Progenitor cell of endocrine pancreas (in vitro differentiated cells): ENCODE measurements at regions not wholly inside any gene's neighbourhood (a gene's known extent, or its start where the extent isn't known, plus 50 kb on each side); places are given as distances from the start of the nearest gene placed in this dataset.
"Not testable (repeated sequence)": the region's sequence is repeated elsewhere in the genome, so short reads cannot be mapped to it uniquely, and the experiment has no call there.

Experiments
- DNase-seq: peaks from one replicate; pipeline ENCODE4 v3.0.0; 2021; ENCODE audit warnings: low spot score; ENCODE audit not compliant: unreplicated experiment
- H3K27ac Mint-ChIP-seq: 2 replicates; pipeline ENCODE4 v1.8.0; 2021; ENCODE audit warnings: mild to moderate bottlenecking, moderate library complexity, mixed read lengths
- H3K27me3 Mint-ChIP-seq: 2 replicates; pipeline ENCODE4 v1.8.0; 2021; ENCODE audit warnings: mixed read lengths
- H3K36me3 Mint-ChIP-seq: 2 replicates; pipeline ENCODE4 v1.8.0; 2022; ENCODE audit warnings: mixed read lengths; ENCODE audit not compliant: insufficient read depth
- H3K4me1 Mint-ChIP-seq: 2 replicates; pipeline ENCODE4 v1.8.0; 2021; ENCODE audit warnings: low read depth, mixed read lengths
- H3K4me3 Mint-ChIP-seq: 2 replicates; pipeline ENCODE4 v1.8.0; 2021; ENCODE audit warnings: low read depth, mild to moderate bottlenecking, moderate library complexity, mixed read lengths
- H3K9me3 Mint-ChIP-seq: 2 replicates; pipeline ENCODE4 v1.8.0; 2021; ENCODE audit warnings: low read depth, mixed read lengths
- CTCF ChIP-seq: fragments of 200-600 bp; sonication (generic); IDR thresholded peaks from one replicate; pipeline ENCODE4 v1.5.0; 2021; ENCODE audit warnings: antibody characterized with exemption, mild to moderate bottlenecking; ENCODE audit not compliant: unreplicated experiment

GRCh38 chr10:46095943-46096342 is 49.9 kb upstream of the MSMB start:
- peak; percentile 44 for TF ChIP-seq CTCF
- H3K4me1 Mint-ChIP-seq, H3K27me3 Mint-ChIP-seq, H3K36me3 Mint-ChIP-seq, H3K9me3 Mint-ChIP-seq, DNase-seq, H3K27ac Mint-ChIP-seq, H3K4me3 Mint-ChIP-seq: not testable (repeated sequence)

GRCh38 chr10:46096446-46096845 is 50.4 kb upstream of the MSMB start:
- Mint-ChIP-seq H3K4me3 (no peak overlapping the region), H3K4me1 (peaks cover 9% of the 10 kb centered on the region), H3K9me3 (no peaks in the 10 kb centered on the region), H3K27ac (no peak overlapping the region), H3K27me3 (no peaks in the 10 kb centered on the region), H3K36me3 (no peaks in the 10 kb centered on the region)
- no peak for TF ChIP-seq CTCF
- DNase-seq, result no peak

- Mint-ChIP-seq H3K27me3 (no peaks in the 10 kb centered on the region), H3K27ac (no peak overlapping the region), H3K4me1 (peaks cover 9% of the 10 kb centered on the region), H3K4me3 (no peak overlapping the region), H3K9me3 (no peaks in the 10 kb centered on the region), H3K36me3 (no peaks in the 10 kb centered on the region)
- no peak for TF ChIP-seq CTCF
- DNase-seq, result no peak
Observed at GRCh38 chr10:46096909-46097575, 51.0 kb upstream of the MSMB start.

- DNase-seq, result no peak
- H3K9me3 Mint-ChIP-seq, result no peaks in the 10 kb centered on the region
- TF ChIP-seq CTCF, result no peak
- no peaks in the 10 kb centered on the region for H3K36me3 Mint-ChIP-seq
- H3K27me3 Mint-ChIP-seq, result no peaks in the 10 kb centered on the region
- H3K4me3 Mint-ChIP-seq, result no peak overlapping the region
- no peak overlapping the region for H3K27ac Mint-ChIP-seq
- peaks cover 9% of the 10 kb centered on the region for H3K4me1 Mint-ChIP-seq
Observed at GRCh38 chr10:46097576-46098317, 51.7 kb upstream of the MSMB start.

- H3K27me3 Mint-ChIP-seq, result no peaks in the 10 kb centered on the region
Observed at GRCh38 chr10:46098386-46098785, 52.3 kb upstream of the MSMB start.

GRCh38 chr10:46098925-46099324 is 52.9 kb upstream of the MSMB start:
- H3K36me3 Mint-ChIP-seq, DNase-seq, H3K9me3 Mint-ChIP-seq, H3K27ac Mint-ChIP-seq, H3K4me1 Mint-ChIP-seq, H3K27me3 Mint-ChIP-seq, H3K4me3 Mint-ChIP-seq: not testable (repeated sequence)

More at GRCh38 chr10:46098386-46098785, 52.3 kb upstream of the MSMB start:
- Mint-ChIP-seq H3K27ac (no peak overlapping the region), H3K9me3 (no peaks in the 10 kb centered on the region), H3K4me1 (peaks cover 9% of the 10 kb centered on the region), H3K4me3 (no peak overlapping the region), H3K36me3 (no peaks in the 10 kb centered on the region)
- DNase-seq, result no peak
- no peak for TF ChIP-seq CTCF
